SK-N-SH (cell line): ENCODE measurements at regions not wholly inside any gene's neighbourhood (a gene's known extent, or its start where the extent isn't known, plus 50 kb on each side); places are given as distances from the start of the nearest gene placed in this dataset.

Experiments
- CTCF ChIA-PET: fragments of 300-600, 350-600 bp; formaldehyde crosslinking; extraction: SDS; loops from one replicate; lab custom pipeline; 2021; lab: Yijun Ruan, JAX
- POLR2A ChIA-PET: fragments of 350-600 bp; sonication (Branson Sonifier 250); formaldehyde crosslinking; extraction: SDS; loops from one replicate; lab custom pipeline; 2020; ENCODE audit warnings: antibody characterized with exemption, inconsistent platforms; lab: Yijun Ruan, JAX
- DNase-seq: peaks from one replicate; pipeline ENCODE4 v3.0.0; 2012
- H2AFZ ChIP-seq: fragments of 200-600 bp; sonication (generic); 2 replicates; pipeline ENCODE4 v1.8.1; 2016; ENCODE audit warnings: antibody characterized with exemption, mild to moderate bottlenecking, low read depth
- H3F3A ChIP-seq: fragments of 200-600 bp; sonication (generic); replicated peaks from 2 replicates; pipeline ENCODE3; 2016; ENCODE audit warnings: antibody characterized with exemption, mild to moderate bottlenecking; ENCODE audit not compliant: insufficient read depth
- H3K27ac ChIP-seq, 2 experiments: fragments of 200-500 bp in 1 of 2; fragments of 200-600 bp in 1 of 2; sonication (Bioruptor generic) in 1 of 2; sonication (generic), shearing (Covaris generic) in 1 of 2; 2 replicates each; pipeline versions ENCODE4 v1.5.1 to v1.6.1; 2014 to 2016; ENCODE audit warnings: low read depth in 2 of 2, inconsistent platforms in 1 of 2, low read length in 1 of 2, mild to moderate bottlenecking in 1 of 2, mixed read lengths in 1 of 2
- H3K27me3 ChIP-seq: fragments of 200-600 bp; sonication (generic), shearing (Covaris generic); 2 replicates; pipeline ENCODE4 v1.6.1; 2016; ENCODE audit warnings: mixed run types; ENCODE audit not compliant: insufficient read depth
- H3K36me3 ChIP-seq, 2 experiments: fragments of 200-500 bp in 1 of 2; fragments of 200-600 bp in 1 of 2; sonication (Bioruptor generic) in 1 of 2; sonication (generic) in 1 of 2; replicated peaks in 1 of 2; 2 replicates each; pipeline versions ENCODE3 to v1.5.1; 2014 to 2016; ENCODE audit warnings: low read length in 1 of 2, mild to moderate bottlenecking in 1 of 2; ENCODE audit not compliant: insufficient read depth in 2 of 2, control insufficient read depth in 1 of 2
- H3K4me1 ChIP-seq, 2 experiments: fragments of 200-500 bp in 1 of 2; fragments of 200-600 bp in 1 of 2; sonication (Bioruptor generic) in 1 of 2; sonication (generic), shearing (Covaris generic) in 1 of 2; 2 replicates each; pipeline versions ENCODE4 v1.5.1 to v1.6.1; 2014 to 2016; ENCODE audit warnings: low read depth in 1 of 2, low read length in 1 of 2, mixed run types in 1 of 2; ENCODE audit not compliant: insufficient read depth in 2 of 2, control insufficient read depth in 1 of 2
- H3K4me2 ChIP-seq: fragments of 200-600 bp; sonication (generic), shearing (Covaris generic); 2 replicates; pipeline ENCODE4 v1.6.1; 2017; ENCODE audit warnings: mixed run types
- H3K4me3 ChIP-seq, 2 experiments: fragments of 200-500 bp in 1 of 2; fragments of 200-600 bp in 1 of 2; sonication (Bioruptor generic) in 1 of 2; sonication (generic), shearing (Covaris generic) in 1 of 2; 2 replicates each; pipeline versions ENCODE4 v1.5.1 to v1.8.1; 2014 to 2016; ENCODE audit warnings: low read depth in 2 of 2, inconsistent platforms in 1 of 2, low read length in 1 of 2, mild to moderate bottlenecking in 1 of 2, mixed read lengths in 1 of 2, moderate library complexity in 1 of 2
- H3K79me2 ChIP-seq: fragments of 200-600 bp; sonication (generic); 2 replicates; pipeline ENCODE4 v1.8.1; 2017; ENCODE audit warnings: mild to moderate bottlenecking; ENCODE audit not compliant: insufficient read depth
- H3K9ac ChIP-seq: fragments of 200-600 bp; sonication (generic); 2 replicates; pipeline ENCODE4 v1.6.1; 2017; ENCODE audit warnings: mixed run types
- H3K9me2 ChIP-seq: fragments of 200-600 bp; sonication (generic); 2 replicates; pipeline ENCODE4 v1.6.1; 2017; ENCODE audit warnings: mixed run types
- H3K9me3 ChIP-seq: fragments of 200-600 bp; sonication (generic); 2 replicates; pipeline ENCODE4 v1.6.1; 2017; ENCODE audit warnings: mixed run types, mild to moderate bottlenecking, moderate library complexity
- H4K20me1 ChIP-seq: fragments of 200-600 bp; sonication (generic); 2 replicates; pipeline ENCODE4 v1.6.1; 2017; ENCODE audit warnings: mild to moderate bottlenecking, mixed run types; ENCODE audit not compliant: insufficient read depth
- CHD2 ChIP-seq: fragments of 150-350 bp; IDR thresholded peaks from 2 replicates; pipeline ENCODE4 v1.6.1; 2018; ENCODE audit warnings: low read length; ENCODE audit not compliant: partially characterized antibody
- FOXJ3 ChIP-seq: sonication (generic); formaldehyde crosslinking; IDR thresholded peaks from 2 replicates; pipeline ENCODE4 v1.5.1; 2020; ENCODE audit warnings: mild to moderate bottlenecking, missing genetic modification reagents
- FOXM1 ChIP-seq: IDR thresholded peaks from 2 replicates; pipeline ENCODE4 v1.4.0; 2012; ENCODE audit warnings: low read depth, mild to moderate bottlenecking
- JUND ChIP-seq: IDR thresholded peaks from 2 replicates; pipeline ENCODE4 v1.4.0; 2012
- MEF2A ChIP-seq: IDR thresholded peaks from 2 replicates; pipeline ENCODE4 v1.4.0; 2012; ENCODE audit warnings: low read depth, borderline replicate concordance
- MXI1 ChIP-seq: IDR thresholded peaks from 2 replicates; pipeline ENCODE4 v1.6.1; 2012; ENCODE audit warnings: mild to moderate bottlenecking, low read depth, low read length, improper control_type of control experiment
- NRF1 ChIP-seq: IDR thresholded peaks from 2 replicates; pipeline ENCODE4 v1.6.1; 2012; ENCODE audit warnings: low read depth, mild to moderate bottlenecking, low read length
- POLR2AphosphoS5 ChIP-seq: IDR thresholded peaks from 2 replicates; pipeline ENCODE4 v1.6.1; 2012; ENCODE audit warnings: low read depth, low read length
- RAD21 ChIP-seq: IDR thresholded peaks from 2 replicates; pipeline ENCODE4 v1.6.1; 2012; ENCODE audit warnings: mild to moderate bottlenecking, low read length
- RCOR1 ChIP-seq: fragments of 150-350 bp; IDR thresholded peaks from 2 replicates; pipeline ENCODE4 v1.6.1; 2017; ENCODE audit warnings: antibody characterized with exemption, low read length
- RFX5 ChIP-seq: IDR thresholded peaks from 2 replicates; pipeline ENCODE4 v1.6.1; 2012; ENCODE audit warnings: mild to moderate bottlenecking, improper control_type of control experiment, low read length
- SIN3A ChIP-seq: IDR thresholded peaks from 2 replicates; pipeline ENCODE4 v1.6.1; 2012; ENCODE audit warnings: low read depth, mild to moderate bottlenecking, low read length, moderate library complexity, borderline replicate concordance
- SMC3 ChIP-seq: IDR thresholded peaks from 2 replicates; pipeline ENCODE4 v1.6.1; 2012; ENCODE audit warnings: low read depth, low read length, improper control_type of control experiment
- TAF1 ChIP-seq: IDR thresholded peaks from 2 replicates; pipeline ENCODE4 v1.6.1; 2012; ENCODE audit warnings: low read depth, mild to moderate bottlenecking, low read length, moderate library complexity, borderline replicate concordance
- TCF12 ChIP-seq: IDR thresholded peaks from 2 replicates; pipeline ENCODE4 v1.4.0; 2012
- TEAD4 ChIP-seq: IDR thresholded peaks from 2 replicates; pipeline ENCODE4 v1.4.0; 2012; ENCODE audit warnings: mild to moderate bottlenecking, borderline replicate concordance; ENCODE audit not compliant: insufficient read depth
- WGBS: methylation state at CpG from one replicate; pipeline ENCODE4 v1.1.6; 2017; ENCODE audit warnings: low lambda C conversion rate; 5-methylcytosine and 5-hydroxymethylcytosine counted together
- TF ChIP-seq, protein P1 (sequence below): IDR thresholded peaks from 2 replicates; pipeline ENCODE4 v1.4.0; 2012; ENCODE audit warnings: low read depth, borderline replicate concordance
- TF ChIP-seq, protein P2 (sequence below): IDR thresholded peaks from 2 replicates; pipeline ENCODE4 v1.6.1; 2012; ENCODE audit warnings: mild to moderate bottlenecking, low read depth, low read length, moderate library complexity
- TF ChIP-seq, protein P3 (sequence below): fragments of 150-350 bp; IDR thresholded peaks from 2 replicates; pipeline ENCODE4 v1.6.1; 2016; ENCODE audit warnings: mild to moderate bottlenecking, low read depth, low read length

DNA sequence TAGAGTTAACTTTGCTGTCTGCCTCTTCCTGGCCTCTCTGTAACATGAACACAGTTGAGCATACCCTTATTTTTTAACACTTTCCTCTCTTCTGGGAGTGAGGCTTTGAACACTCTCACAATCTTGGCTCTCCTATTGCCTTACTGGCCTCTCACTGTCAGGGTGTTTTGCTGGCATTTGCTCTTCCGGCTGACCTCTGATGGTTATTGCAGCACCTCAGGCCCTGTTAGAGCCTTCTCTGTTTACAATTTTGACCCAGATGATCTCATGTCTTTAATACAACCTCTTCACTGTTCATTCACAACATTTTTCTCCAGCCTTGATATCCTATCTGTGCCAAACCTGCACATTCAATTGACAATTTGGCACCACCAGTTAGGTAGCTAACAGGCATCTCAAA, 357.8 kb upstream of the USP15 start (continued):
- TF ChIP-seq JUND (no peak), SMC3 (no peak), MEF2A (no peak), SIN3A (no peak), TEAD4 (no peak)
- TF ChIP-seq, protein P1, sequence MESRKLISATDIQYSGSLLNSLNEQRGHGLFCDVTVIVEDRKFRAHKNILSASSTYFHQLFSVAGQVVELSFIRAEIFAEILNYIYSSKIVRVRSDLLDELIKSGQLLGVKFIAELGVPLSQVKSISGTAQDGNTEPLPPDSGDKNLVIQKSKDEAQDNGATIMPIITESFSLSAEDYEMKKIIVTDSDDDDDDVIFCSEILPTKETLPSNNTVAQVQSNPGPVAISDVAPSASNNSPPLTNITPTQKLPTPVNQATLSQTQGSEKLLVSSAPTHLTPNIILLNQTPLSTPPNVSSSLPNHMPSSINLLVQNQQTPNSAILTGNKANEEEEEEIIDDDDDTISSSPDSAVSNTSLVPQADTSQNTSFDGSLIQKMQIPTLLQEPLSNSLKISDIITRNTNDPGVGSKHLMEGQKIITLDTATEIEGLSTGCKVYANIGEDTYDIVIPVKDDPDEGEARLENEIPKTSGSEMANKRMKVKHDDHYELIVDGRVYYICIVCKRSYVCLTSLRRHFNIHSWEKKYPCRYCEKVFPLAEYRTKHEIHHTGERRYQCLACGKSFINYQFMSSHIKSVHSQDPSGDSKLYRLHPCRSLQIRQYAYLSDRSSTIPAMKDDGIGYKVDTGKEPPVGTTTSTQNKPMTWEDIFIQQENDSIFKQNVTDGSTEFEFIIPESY, result no peak
- TF ChIP-seq, protein P2, sequence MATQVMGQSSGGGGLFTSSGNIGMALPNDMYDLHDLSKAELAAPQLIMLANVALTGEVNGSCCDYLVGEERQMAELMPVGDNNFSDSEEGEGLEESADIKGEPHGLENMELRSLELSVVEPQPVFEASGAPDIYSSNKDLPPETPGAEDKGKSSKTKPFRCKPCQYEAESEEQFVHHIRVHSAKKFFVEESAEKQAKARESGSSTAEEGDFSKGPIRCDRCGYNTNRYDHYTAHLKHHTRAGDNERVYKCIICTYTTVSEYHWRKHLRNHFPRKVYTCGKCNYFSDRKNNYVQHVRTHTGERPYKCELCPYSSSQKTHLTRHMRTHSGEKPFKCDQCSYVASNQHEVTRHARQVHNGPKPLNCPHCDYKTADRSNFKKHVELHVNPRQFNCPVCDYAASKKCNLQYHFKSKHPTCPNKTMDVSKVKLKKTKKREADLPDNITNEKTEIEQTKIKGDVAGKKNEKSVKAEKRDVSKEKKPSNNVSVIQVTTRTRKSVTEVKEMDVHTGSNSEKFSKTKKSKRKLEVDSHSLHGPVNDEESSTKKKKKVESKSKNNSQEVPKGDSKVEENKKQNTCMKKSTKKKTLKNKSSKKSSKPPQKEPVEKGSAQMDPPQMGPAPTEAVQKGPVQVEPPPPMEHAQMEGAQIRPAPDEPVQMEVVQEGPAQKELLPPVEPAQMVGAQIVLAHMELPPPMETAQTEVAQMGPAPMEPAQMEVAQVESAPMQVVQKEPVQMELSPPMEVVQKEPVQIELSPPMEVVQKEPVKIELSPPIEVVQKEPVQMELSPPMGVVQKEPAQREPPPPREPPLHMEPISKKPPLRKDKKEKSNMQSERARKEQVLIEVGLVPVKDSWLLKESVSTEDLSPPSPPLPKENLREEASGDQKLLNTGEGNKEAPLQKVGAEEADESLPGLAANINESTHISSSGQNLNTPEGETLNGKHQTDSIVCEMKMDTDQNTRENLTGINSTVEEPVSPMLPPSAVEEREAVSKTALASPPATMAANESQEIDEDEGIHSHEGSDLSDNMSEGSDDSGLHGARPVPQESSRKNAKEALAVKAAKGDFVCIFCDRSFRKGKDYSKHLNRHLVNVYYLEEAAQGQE, result no peak

DNA sequence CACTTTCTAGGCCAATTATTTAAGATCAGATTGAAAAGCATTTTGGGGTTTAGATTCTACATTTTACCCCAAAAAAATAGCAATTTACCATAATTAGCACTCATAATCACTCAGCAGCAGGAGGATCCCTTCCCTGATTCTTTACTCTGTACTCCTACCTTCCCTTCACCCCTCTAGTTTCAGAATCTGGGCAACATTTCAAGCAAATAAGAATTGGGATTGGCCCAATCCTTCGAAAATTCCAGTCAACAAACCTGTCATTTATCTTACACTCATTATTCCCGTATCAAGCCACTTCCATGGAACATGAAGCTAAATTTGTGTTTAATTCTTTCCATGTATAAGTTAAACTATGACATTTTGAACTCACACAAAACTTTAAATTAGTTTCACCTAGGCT, 349.1 kb upstream of the USP15 start:
- Histone ChIP-seq H3K27ac (no peak overlapping the region), H3K27me3 (no peaks in the 10 kb centered on the region), H3K36me3 (no peaks in the 10 kb centered on the region), H3F3A (no peaks in the 10 kb centered on the region), H2AFZ (no peak overlapping the region), H3K79me2 (no peaks in the 10 kb centered on the region), H3K4me2 (no peak overlapping the region), H3K9ac (no peak overlapping the region), H3K9me2 (no peaks in the 10 kb centered on the region), H4K20me1 (no peaks in the 10 kb centered on the region), H3K4me3 (no peak overlapping the region), H3K9me3 (no peaks in the 10 kb centered on the region), H3K4me1 (no peaks in the 10 kb centered on the region)
- TF ChIP-seq TCF12 (no peak), CHD2 (no peak), FOXJ3 (CRISPR knock-in tag) (no peak), NRF1 (no peak), RFX5 (no peak), SMC3 (no peak), RCOR1 (no peak), JUND (no peak), POLR2AphosphoS5 (no peak), MXI1 (no peak), RAD21 (no peak), FOXM1 (no peak), TAF1 (no peak), TEAD4 (no peak)
- TF ChIP-seq, protein P1, result no peak
- TF ChIP-seq, protein P3, sequence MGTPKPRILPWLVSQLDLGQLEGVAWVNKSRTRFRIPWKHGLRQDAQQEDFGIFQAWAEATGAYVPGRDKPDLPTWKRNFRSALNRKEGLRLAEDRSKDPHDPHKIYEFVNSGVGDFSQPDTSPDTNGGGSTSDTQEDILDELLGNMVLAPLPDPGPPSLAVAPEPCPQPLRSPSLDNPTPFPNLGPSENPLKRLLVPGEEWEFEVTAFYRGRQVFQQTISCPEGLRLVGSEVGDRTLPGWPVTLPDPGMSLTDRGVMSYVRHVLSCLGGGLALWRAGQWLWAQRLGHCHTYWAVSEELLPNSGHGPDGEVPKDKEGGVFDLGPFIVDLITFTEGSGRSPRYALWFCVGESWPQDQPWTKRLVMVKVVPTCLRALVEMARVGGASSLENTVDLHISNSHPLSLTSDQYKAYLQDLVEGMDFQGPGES, result no peak
- WGBS, result 0% methylated on average over 2 of the region's 2 CpGs
- ChIA-PET POLR2A (no interaction called here), CTCF (no interaction called here)
- no peak for DNase-seq
